GM12874 (cell line): ENCODE measurements at regions not wholly inside any gene's neighbourhood (a gene's known extent, or its start where the extent isn't known, plus 50 kb on each side); places are given as distances from the start of the nearest gene placed in this dataset.

ENCODE experiments used
- CTCF ChIP-seq: IDR thresholded peaks from 2 replicates; pipeline ENCODE4 v1.5.1; 2011; ENCODE audit warnings: low read depth, mild to moderate bottlenecking, control low read depth, low read length, moderate library complexity; ENCODE audit not compliant: insufficient read depth

DNA sequence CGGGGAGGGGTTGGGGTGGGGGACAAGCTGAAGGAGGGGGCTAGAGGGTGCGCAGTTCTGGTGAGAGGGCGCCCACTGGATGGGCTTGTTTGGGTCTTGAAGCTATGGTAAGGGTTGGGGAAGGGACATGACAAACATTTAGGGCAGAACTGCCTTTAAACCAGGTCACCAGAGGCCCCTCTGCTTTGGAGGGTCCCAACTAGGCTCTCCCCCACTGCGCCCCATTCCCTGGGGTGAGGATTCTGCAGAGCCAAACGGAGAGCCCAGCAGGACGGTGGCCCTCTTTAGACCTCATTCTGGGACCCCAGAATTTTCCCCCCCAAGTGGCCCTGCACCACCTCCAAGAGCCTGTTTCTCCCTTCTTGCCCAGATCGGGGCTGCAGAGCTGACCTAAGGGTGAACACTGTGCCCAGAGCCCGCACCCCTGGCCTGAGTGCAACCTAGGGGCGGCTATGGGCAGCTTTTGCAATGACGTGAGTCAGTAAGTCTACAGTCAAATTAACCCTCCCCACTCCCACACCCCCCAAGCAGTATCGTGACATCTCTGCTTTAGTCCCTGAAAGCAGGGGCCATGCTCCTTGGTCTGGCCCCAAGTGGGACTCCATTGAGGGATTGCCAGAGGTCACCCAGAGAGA lies 593.8 kb downstream of the MATN1 start:
- TF ChIP-seq CTCF = no peak

GRCh38 chr1:30129001-30129408 lies 594.4 kb downstream of the MATN1 start:
- TF ChIP-seq CTCF = no peak

DNA sequence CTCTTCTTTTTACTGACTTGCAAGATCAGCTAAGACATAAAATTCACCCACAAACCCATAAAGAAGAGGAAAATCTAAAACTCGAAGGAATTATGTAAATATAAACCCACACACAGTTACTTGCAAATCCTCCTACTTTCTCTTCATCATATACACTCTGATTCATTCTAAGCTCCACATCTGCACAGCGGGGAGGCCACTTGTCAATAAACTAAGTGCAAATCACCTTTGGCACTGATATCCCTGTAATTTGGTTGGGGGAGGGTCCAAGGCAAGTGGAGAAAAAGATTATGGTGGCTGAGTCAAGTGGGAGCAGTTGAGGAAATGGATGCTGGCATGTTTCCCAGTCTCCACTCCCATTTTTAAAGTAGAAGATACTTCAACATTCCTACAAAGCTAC lies 596.5 kb downstream of the MATN1 start:
- TF ChIP-seq CTCF = no peak

GRCh38 chr1:30125821-30126170 lies 597.6 kb downstream of the MATN1 start:
- no peak for TF ChIP-seq CTCF

DNA sequence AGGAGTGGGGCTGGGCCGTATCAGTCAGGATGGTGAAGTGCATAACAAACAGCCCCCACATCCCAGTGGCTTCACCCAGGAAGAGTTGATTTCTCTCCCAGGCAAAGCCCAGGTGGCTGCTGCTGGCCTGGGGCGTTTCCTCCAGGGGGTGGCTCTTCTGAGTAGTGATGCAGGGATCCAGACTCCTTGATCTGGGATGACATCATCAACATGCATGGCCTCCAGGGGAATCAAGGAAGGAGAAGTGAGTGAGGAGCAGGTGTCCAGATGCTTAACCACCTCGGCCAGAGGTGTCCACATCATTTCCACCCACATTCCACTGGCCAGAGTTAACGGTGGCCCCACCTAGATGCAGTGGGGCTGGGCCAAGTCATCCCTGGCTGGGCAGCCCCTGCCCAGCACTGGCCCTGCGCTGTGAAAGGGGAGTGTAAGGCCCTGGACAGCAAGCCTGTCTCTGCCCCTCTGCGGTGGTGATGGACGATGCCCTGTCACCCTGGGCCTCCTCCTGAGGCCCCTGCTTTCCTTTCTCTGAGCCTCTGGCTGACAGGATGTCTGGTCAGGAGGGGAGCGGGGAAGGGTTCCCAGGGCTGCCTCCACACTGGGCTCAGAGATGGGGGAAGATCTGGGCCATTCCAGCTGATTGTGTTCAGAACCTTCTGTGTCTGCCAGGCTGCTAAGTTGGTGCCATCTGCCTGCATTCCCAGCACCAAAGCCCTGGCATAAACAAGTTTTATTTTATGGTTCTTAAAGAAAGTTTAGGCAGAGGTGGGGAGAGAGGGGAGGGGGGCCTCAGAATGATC lies 598.2 kb downstream of the MATN1 start:
- TF ChIP-seq CTCF = no peak

GRCh38 chr1:30123896-30124295 lies 599.5 kb downstream of the MATN1 start:
- TF ChIP-seq CTCF = no peak

GRCh38 chr1:30123036-30123435 lies 600.3 kb downstream of the MATN1 start:
- TF ChIP-seq CTCF = no peak
